GM19099 (cell line): ENCODE measurements at regions not wholly inside any gene's neighbourhood (a gene's known extent, or its start where the extent isn't known, plus 50 kb on each side); places are given as distances from the start of the nearest gene placed in this dataset.

Source experiments
- POLR2A ChIP-seq: IDR thresholded peaks from 3 replicates; pipeline ENCODE4 v1.6.1; 2011; ENCODE audit warnings: low read depth; ENCODE audit not compliant: insufficient read length; ENCODE audit errors: extremely low read depth

DNA sequence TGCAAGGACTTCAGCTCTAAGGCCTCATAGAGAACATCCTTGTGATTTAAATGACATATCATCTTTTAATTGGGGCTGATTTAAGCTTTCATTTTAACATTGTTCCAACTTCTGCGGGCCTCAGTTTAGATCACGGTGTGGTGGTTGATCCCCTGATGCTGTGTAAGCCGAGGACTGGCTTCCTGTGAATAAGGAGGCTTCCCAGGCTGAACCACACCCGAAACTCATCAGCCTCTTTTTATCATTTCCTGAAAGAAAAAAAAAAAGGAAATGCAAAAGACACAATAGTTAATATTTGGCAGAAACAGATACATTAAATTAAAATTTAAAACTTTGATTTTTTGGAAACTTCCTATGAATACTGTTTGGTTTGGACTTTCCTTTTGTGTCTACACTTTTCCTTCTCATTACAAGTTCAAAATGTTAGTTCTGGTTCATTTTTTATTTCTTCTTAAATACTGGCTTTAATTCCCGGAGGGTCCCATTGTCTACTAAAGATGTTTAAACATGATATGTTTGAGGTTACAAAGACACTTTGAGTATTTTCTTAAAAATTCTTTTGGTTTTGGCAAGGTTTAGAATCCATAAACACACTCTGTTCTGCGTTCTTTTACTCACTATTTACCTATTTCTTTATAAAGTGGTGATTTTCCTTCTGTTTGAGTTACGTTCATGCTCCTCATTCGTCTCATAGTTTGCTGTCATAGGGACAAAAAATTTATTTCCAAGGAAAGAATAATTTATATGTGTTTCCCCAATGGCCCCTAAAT is 230.0 kb upstream of the SULF2 start:
- TF ChIP-seq POLR2A, result no peak

DNA sequence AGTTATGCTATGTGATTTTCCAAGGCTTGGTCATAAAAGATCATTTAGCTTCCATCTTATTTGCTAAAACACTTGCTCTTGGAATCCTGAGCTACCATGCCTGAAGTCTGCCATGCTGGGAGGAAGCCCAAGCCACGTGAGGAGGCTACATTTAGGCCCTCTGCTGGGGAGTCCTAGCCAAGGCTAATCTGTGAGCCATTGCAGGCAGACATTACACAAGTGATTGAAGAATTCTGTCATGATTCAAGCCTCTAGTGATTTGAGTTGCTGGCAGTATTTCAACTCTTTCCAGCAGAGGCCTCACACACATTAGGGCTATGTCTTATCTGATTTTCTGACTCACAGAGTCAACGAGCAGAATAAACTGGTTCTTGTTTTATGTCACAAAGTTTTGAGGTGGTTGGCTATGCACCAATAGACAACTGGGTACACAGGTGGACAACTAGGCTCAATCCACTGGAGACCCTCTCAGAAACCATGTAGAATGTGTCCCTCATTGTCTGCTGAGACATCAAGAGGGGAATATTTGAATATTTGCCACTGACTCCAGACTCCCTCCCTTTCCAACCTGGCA is 227.2 kb upstream of the SULF2 start:
- TF ChIP-seq POLR2A, result no peak

DNA sequence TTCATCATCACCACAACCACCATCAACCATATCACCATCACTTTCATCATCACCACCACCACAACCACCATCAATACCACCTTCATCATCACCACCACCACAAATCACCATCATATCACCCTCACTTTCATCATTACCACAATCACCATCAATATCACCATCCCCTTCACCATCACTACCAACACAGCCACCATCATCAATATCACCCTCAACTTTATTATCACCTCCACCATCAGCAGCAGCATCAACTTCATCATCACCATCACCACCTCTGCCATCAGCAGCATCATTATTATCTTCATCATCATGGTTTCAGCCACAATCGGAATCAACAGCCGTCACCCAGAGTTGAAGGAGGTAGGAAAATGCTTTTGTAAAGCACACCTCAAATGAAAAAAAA is 225.7 kb upstream of the SULF2 start:
- no peak for TF ChIP-seq POLR2A

DNA sequence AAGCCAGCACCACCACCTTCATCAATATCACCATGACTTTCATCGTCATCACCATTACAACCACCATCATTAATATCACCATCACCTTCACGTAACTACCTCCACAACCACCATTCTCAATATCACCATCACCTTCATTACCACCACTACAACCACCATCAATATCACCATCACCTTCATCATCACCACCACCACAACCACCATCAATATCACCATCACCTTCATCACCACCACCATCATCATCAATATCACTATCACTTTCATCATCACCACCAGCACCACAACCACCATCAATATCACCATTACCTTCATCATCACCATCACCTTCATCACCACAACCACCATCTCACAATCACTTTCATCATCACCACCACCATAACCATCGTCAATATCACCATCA is 225.3 kb upstream of the SULF2 start:
- TF ChIP-seq POLR2A, result no peak

DNA sequence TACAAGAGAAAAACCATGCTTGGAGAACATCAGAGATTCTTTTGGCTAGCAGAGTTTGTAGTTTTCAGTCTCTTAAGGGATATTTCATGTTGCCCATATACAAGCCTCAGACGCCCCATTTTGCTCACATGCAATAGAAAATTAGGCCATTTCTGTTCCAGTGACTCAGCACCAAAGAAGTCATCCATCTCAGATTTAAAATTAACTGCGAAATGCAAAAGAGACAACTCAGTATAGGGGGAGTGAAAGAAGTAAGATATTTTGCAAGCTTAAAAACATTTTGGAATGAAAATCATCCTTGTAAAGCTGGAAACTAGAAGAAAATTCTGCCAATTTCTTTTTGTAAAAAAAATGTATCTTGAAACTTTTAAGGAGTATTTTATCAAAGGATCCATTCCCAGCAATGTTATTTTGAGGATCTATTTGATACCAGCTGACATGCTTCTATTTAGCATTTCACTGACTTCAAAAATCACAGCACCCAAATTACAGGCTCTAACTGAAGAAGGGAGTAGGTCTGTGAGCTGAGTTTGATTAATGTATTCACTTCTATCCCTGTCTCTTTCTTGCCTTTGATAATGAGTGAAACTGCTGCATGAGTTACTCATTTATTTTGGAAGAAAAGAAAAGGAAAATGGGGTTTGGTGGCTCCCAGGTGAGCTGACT is 223.7 kb upstream of the SULF2 start:
- no peak for TF ChIP-seq POLR2A

DNA sequence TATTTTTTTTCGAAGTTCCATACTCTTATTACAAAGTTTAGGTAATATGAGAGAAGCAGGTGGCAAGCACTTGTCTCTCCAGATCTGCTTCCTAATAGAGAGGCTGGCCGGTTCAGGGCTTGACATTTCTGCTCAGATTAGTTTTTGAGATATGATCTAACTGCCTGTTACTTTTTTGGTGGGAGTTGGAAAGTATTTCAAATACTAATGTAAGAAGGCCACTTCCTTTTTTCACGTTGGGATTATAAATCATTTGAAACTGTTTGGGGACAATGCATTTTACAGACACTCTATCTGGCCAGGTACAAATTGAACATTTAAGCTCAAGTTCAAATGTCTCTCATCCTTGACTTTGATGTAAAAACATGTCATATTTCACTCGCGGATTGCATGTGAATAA is 222.1 kb upstream of the SULF2 start:
- TF ChIP-seq POLR2A, result no peak

DNA sequence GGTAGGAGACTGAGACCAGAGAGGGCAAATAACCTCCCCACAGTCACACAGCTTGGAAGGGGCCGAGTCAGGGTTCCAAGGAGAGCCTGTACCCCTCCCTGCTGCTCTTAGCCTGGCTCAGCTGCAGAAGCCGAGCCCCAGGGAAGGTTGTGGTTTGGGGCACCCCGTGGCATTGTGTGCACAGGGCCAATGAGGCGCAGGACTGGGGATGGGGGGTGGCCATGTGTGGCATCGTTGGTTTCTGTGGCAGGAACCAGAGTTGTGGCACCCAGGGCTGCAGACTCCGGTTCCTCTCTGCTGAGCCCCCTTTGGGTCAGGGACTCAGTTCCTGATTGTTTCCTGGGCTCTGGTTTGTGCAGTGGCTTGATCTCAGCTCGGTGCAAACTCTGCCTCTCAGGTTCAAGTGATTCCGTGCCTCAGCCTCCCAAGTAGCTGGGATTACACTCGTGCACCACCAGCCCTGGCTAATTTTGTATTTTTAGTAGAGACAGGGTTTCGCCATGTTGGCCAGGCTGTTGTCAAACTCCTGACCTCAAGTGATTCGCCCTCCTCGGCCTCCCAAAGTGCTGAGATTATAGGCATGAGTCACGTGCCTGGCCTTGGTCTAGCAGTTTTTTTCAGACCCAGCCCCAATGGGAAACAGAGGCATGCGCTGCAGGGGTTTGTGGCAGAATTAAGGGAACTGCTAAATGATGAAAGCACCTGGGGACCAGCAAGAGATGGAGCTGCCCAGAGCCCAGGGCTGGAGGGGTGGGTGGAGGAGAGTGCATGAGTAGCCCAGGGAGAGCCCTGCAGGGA is 221.0 kb upstream of the SULF2 start:
- TF ChIP-seq POLR2A, result no peak

DNA sequence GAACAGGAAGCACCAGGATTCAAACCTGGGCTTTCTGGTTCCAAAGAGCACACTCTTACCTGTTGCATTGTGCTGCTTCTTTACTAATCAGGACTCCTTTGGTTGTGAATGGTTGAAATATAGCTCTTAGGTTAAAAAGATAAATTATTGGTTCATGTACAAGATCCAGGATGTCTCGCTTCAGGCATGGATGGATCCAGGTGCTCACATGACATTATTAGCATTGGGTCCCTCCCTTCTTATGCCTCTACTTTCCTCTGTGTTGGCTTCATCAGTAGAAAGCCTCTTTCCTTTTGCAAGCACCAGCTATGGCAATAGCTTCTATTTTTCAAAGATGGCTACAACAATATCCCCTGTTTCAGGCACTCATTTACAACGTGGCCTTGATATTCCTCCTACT is 217.7 kb upstream of the SULF2 start:
- TF ChIP-seq POLR2A, result no peak

DNA sequence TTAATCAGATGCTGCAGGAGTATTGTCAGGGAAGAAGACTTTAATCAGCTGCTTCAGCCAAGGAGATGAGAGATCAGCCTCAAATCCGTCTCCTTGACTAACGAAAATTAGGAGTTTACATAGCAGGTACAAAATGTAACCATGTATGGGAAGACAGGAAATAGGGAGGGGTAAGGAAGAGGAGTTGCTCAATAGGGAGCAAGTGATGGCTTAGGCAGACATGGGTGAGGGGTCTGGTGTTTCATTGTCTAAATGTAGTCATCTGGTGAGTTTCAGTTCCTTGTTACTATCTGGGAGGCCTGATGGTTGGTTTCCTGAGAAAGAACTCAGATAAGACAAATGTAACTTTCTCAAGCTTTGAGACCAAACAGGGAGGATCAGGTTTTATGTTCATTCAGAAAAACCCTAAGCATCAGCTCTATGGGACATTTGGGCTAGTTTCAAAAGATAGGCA is 217.3 kb upstream of the SULF2 start:
- no peak for TF ChIP-seq POLR2A

DNA sequence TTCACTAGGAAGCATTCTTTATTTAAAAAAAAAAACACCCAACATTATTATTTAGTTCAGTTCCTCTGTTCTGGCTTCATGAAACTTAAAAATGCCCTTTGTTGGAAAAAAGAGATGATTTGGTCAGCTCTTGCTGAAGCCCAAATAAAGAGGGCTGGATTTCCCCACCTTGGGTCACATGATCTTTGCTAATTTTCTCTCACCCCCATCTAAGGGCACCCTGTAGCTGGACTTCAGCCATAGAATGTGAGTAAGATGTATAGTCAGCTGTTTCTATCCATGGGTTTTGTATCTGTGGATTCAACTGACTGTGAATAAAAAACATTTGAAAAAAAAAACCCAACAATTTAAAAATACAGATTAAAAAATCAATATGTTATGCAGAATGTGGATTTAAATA is 213.9 kb upstream of the SULF2 start:
- no peak for TF ChIP-seq POLR2A

DNA sequence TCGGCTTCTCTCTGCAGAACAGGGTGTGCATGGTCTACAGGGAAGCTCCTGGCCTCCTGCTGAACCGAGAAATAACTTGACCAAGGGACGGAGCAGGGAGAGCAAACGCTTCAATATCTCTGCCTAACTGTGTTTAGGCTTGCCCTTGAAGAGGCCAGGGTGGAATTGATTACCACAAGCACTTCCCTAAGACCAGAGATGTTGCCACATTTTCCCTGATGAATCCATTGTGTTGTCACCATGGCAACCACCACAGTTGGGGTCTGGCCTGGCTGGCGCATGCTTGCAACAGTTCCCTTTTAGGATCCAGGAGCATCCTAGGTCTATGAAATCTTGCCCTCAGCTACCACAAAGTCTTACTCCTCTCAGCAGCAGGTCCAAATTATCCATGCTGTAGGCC is 213.5 kb upstream of the SULF2 start:
- TF ChIP-seq POLR2A, result no peak

DNA sequence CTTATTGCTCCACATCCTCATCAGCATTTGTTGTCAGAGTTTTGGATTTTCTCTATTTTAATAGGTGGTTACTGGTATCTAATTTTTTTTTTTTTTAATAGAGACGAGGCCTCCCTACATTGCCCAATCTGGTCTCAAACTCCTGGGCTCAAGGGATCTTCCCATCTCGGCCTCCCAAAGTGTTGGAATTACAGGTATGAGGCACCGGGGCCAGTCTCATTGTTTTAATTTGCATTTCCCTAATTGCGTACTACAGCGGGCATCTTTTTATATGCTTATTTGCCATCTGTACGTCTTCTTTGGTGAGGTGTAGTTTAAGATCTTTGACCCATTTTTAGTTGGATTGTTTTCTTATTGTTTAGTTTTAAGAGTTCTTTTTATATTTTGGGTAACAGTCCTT is 210.4 kb upstream of the SULF2 start:
- no peak for TF ChIP-seq POLR2A

DNA sequence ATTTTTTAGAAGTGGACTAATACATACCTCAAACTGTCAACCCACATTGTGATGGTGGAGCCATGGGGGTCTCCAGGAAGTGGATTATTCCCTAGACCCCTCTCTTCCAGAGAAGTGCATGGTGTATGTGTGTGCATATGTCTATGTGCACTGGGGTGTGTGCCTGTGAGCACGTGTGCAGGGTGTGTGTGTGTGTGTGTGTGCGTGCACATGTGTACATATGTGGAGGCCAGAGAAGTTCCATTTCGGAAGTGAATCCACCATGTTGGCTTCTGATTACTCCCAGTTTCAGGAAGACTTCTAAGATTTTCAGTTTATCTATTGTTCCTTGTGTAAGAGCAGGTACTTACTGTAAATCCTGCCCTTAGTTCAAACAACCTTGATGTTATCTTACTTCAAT is 208.5 kb upstream of the SULF2 start:
- no peak for TF ChIP-seq POLR2A

DNA sequence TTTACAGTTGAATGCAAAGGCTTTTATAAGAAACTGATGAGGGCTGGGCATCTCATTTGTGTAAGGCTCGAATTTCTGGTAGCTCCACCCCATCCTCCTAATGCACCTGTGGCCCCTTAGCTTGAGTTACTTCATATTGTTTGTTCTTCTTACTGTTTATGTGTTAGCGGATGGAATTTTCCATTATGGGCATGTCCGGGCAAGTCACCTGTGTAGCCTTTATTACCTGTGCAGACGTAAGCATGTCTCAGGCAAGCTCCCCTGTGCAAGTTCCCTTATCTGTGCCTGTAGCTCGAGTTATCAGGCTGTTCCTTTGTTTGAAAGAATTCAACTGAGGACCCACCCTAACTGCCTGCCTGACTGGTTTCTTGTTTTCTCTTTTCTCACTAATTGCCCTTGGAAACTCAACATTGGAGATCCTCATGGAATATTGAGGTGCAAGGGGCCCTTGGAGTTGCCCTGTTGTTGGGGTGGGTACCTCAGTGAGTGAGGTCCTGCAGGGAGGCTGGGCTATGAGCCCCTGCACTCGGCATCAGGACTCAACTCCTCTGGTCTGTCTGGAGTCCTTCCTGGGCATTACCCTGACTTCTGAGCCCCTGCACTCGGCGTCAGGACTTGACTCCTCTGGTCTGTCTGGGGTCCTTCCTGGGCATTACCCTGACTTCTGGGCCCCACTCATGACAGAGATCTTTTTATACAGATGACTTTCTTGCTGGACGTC is 207.9 kb upstream of the SULF2 start:
- no peak for TF ChIP-seq POLR2A
